ENCODE measurements at regions not wholly inside any gene's neighbourhood (a gene's known extent, or its start where the extent isn't known, plus 50 kb on each side); places are given as distances from the start of the nearest gene placed in this dataset.

DNA sequence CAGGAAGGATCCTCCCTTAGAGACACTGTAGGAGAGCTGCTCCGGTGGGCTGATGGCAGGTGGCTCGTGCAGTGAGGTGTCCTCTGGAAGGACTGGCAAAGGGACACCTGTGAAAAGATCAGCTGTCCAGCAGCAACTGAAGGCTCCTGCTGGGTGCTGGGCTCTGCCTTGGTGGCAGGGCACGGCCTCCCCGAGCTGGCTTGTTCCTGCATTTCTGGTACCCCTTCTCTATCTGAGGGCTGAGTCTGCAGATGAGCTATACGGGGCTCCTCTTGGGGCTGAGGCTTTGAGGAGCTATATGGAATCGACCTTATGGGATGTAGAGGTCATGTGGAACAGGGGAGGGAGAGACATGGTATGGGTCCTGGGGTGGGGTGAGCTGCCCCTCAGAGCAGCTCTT lies 875.8 kb downstream of the BRD1 start:
- intact Hi-C loops (cut with micrococcal nuclease): no loop called here
- Mint-ChIP-seq H3K27ac (no peak overlapping the region), H3K27me3 (peaks cover 3% of the 10 kb centered on the region), H3K4me3 (no peak overlapping the region), H3K4me1 (no peaks in the 10 kb centered on the region), H3K9me3 (ENCODE audit: insufficient read depth) (peaks cover 4% of the 10 kb centered on the region)
- WGBS (ENCODE audit: insufficient coverage): 84% methylated on average over 4 of the region's 6 CpGs
- no peaks in the 10 kb centered on the region for H3K36me3 ChIP-seq (replicated peaks in 1 of 2; ENCODE audit: control extremely low read depth in 1 of 2, control insufficient read depth in 1 of 2, extremely low read depth in 1 of 2, insufficient read depth in 2 of 2, low read length in 1 of 2)
- H4K20me1 ChIP-seq (ENCODE audit: control insufficient read depth, insufficient read depth, low read length, poor library complexity, severe bottlenecking): no peaks in the 10 kb centered on the region
- TF ChIP-seq, protein P1, sequence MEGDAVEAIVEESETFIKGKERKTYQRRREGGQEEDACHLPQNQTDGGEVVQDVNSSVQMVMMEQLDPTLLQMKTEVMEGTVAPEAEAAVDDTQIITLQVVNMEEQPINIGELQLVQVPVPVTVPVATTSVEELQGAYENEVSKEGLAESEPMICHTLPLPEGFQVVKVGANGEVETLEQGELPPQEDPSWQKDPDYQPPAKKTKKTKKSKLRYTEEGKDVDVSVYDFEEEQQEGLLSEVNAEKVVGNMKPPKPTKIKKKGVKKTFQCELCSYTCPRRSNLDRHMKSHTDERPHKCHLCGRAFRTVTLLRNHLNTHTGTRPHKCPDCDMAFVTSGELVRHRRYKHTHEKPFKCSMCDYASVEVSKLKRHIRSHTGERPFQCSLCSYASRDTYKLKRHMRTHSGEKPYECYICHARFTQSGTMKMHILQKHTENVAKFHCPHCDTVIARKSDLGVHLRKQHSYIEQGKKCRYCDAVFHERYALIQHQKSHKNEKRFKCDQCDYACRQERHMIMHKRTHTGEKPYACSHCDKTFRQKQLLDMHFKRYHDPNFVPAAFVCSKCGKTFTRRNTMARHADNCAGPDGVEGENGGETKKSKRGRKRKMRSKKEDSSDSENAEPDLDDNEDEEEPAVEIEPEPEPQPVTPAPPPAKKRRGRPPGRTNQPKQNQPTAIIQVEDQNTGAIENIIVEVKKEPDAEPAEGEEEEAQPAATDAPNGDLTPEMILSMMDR (IDR thresholded peaks at IDR 0.05): no peak
- no peak for TF ChIP-seq EZH2 (IDR thresholded peaks at IDR 0.05; ENCODE audit: borderline replicate concordance, insufficient read depth, low read depth, low read length, poor library complexity, severe bottlenecking)
- H3K4me3 ChIP-seq (ENCODE audit: control extremely low read depth in 1 of 5, extremely low read depth in 1 of 5, insufficient read depth in 1 of 5, low read depth in 2 of 5, low read length in 4 of 5): no peak overlapping the region
- H3K9ac ChIP-seq (ENCODE audit: low read length): no peak overlapping the region
- POLR2A ChIA-PET: no interaction called here
- no peaks in the 10 kb centered on the region for H3K79me2 ChIP-seq (ENCODE audit: control insufficient read depth, insufficient read depth, low read length)
- H3K4me1 ChIP-seq (ENCODE audit: control insufficient read depth in 2 of 2, insufficient read depth in 2 of 2, low read length in 2 of 2): no peaks in the 10 kb centered on the region
- ATAC-seq (ENCODE audit: low read depth) (no peak), DNase-seq (no peak)
- H3K4me2 ChIP-seq (replicated peaks; ENCODE audit: low read depth, low read length, poor library complexity, severe bottlenecking): no peak overlapping the region
- peaks cover 0 to 20% (median 0%) of the 10 kb centered on the region in 3 donors for H3K9me3 ChIP-seq (ENCODE audit: control extremely low read depth in 1 of 3, control insufficient read depth in 2 of 3, insufficient read depth in 1 of 3, low read length in 2 of 3)
- H2AFZ ChIP-seq (ENCODE audit: insufficient read depth, low read depth, low read length, poor library complexity, severe bottlenecking): no peak overlapping the region
- H3K27ac ChIP-seq (ENCODE audit: low read length in 2 of 2): no peak overlapping the region
- no peaks in the 10 kb centered on the region for H3K27me3 ChIP-seq (replicated peaks in 1 of 4; ENCODE audit: control extremely low read depth in 1 of 4, control insufficient read depth in 3 of 4, insufficient read depth in 4 of 4, low read length in 3 of 4)
- CTCF ChIA-PET: no interaction called here

- Histone ChIP-seq H3K36me3 (replicated peaks in 1 of 2; ENCODE audit: control extremely low read depth in 1 of 2, control insufficient read depth in 1 of 2, extremely low read depth in 1 of 2, insufficient read depth in 2 of 2, low read length in 1 of 2) (no peaks in the 10 kb centered on the region), H3K4me1 (ENCODE audit: control insufficient read depth in 2 of 2, insufficient read depth in 2 of 2, low read length in 2 of 2) (no peaks in the 10 kb centered on the region), H2AFZ (ENCODE audit: insufficient read depth, low read depth, low read length, poor library complexity, severe bottlenecking) (no peak overlapping the region), H3K27ac (ENCODE audit: low read length in 2 of 2) (no peak overlapping the region), H3K79me2 (ENCODE audit: control insufficient read depth, insufficient read depth, low read length) (no peaks in the 10 kb centered on the region), H4K20me1 (ENCODE audit: control insufficient read depth, insufficient read depth, low read length, poor library complexity, severe bottlenecking) (no peaks in the 10 kb centered on the region), H3K4me2 (replicated peaks; ENCODE audit: low read depth, low read length, poor library complexity, severe bottlenecking) (no peak overlapping the region), H3K9me3 (ENCODE audit: control extremely low read depth in 1 of 3, control insufficient read depth in 2 of 3, insufficient read depth in 1 of 3, low read length in 2 of 3) (peaks cover 0 to 15% (median 0%) of the 10 kb centered on the region in 3 donors), H3K4me3 (ENCODE audit: control extremely low read depth in 1 of 5, extremely low read depth in 1 of 5, insufficient read depth in 1 of 5, low read depth in 2 of 5, low read length in 4 of 5) (no peak overlapping the region), H3K9ac (ENCODE audit: low read length) (no peak overlapping the region), H3K27me3 (replicated peaks in 1 of 4; ENCODE audit: control extremely low read depth in 1 of 4, control insufficient read depth in 3 of 4, insufficient read depth in 4 of 4, low read length in 3 of 4) (no peaks in the 10 kb centered on the region)
- ATAC-seq (ENCODE audit: low read depth): no peak
- POLR2A ChIA-PET: no interaction called here
- Mint-ChIP-seq H3K27ac (no peak overlapping the region), H3K4me1 (no peaks in the 10 kb centered on the region), H3K27me3 (peaks cover 3% of the 10 kb centered on the region), H3K9me3 (ENCODE audit: insufficient read depth) (no peaks in the 10 kb centered on the region), H3K4me3 (no peak overlapping the region)
- WGBS (ENCODE audit: insufficient coverage): 62% methylated on average over 23 of the region's 27 CpGs
- TF ChIP-seq EZH2 (IDR thresholded peaks at IDR 0.05; ENCODE audit: borderline replicate concordance, insufficient read depth, low read depth, low read length, poor library complexity, severe bottlenecking): no peak
- TF ChIP-seq, protein P1 (IDR thresholded peaks at IDR 0.05): no peak
- CTCF ChIA-PET: no interaction called here
- intact Hi-C loops (cut with micrococcal nuclease): no loop called here
- DNase-seq: no peak
Measured at GRCh38 chr22:48950151-48950915, 877.3 kb downstream of the BRD1 start.
